ENCODE measurements at regions not wholly inside any gene's neighbourhood (a gene's known extent, or its start where the extent isn't known, plus 50 kb on each side); places are given as distances from the start of the nearest gene placed in this dataset.

DNA sequence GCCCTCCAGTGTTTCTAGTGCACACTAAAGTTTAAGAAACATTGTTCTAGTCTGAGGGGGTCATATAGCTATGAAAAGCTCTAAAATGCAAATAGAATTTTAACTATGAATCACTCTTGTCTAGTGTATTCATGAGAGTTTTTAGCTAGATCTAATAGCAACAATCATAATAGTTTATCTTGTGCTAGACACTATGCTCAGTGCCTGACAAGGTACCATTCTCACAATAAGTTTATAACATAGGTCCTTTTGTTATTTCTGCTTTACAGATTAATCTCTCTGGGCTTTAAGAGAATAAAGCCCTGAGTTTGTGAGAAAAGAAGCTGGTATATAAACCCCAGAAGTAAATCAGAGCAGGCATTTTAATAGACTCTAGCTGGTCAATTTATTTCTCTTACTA, 2120.7 kb downstream of the MAT2B start:
- Histone ChIP-seq H4K20me1 (ENCODE audit: insufficient read depth, low read length) (no peaks in the 10 kb centered on the region), H3K27ac (ENCODE audit: low read depth, low read length) (no peak overlapping the region), H3K79me2 (ENCODE audit: insufficient read depth, low read length) (no peaks in the 10 kb centered on the region), H3K4me3 (ENCODE audit: insufficient read depth, low read length) (no peak overlapping the region), H2AFZ (ENCODE audit: low read length) (no peak overlapping the region), H3K4me1 (ENCODE audit: insufficient read depth, low read length) (no peaks in the 10 kb centered on the region), H3K36me3 (ENCODE audit: insufficient read depth, low read length) (no peaks in the 10 kb centered on the region), H3K4me2 (ENCODE audit: insufficient read depth, low read length) (no peak overlapping the region), H3K9me3 (ENCODE audit: low read depth, low read length) (no peaks in the 10 kb centered on the region), H3K27me3 (ENCODE audit: insufficient read depth, low read length) (no peaks in the 10 kb centered on the region)
- DNase-seq (ENCODE audit: insufficient read length, low spot score, missing footprints) = no peak
- TF ChIP-seq, protein P1, sequence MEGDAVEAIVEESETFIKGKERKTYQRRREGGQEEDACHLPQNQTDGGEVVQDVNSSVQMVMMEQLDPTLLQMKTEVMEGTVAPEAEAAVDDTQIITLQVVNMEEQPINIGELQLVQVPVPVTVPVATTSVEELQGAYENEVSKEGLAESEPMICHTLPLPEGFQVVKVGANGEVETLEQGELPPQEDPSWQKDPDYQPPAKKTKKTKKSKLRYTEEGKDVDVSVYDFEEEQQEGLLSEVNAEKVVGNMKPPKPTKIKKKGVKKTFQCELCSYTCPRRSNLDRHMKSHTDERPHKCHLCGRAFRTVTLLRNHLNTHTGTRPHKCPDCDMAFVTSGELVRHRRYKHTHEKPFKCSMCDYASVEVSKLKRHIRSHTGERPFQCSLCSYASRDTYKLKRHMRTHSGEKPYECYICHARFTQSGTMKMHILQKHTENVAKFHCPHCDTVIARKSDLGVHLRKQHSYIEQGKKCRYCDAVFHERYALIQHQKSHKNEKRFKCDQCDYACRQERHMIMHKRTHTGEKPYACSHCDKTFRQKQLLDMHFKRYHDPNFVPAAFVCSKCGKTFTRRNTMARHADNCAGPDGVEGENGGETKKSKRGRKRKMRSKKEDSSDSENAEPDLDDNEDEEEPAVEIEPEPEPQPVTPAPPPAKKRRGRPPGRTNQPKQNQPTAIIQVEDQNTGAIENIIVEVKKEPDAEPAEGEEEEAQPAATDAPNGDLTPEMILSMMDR (IDR thresholded peaks at IDR 0.05; ENCODE audit: extremely low read depth, low read depth, low read length) = no peak

DNA sequence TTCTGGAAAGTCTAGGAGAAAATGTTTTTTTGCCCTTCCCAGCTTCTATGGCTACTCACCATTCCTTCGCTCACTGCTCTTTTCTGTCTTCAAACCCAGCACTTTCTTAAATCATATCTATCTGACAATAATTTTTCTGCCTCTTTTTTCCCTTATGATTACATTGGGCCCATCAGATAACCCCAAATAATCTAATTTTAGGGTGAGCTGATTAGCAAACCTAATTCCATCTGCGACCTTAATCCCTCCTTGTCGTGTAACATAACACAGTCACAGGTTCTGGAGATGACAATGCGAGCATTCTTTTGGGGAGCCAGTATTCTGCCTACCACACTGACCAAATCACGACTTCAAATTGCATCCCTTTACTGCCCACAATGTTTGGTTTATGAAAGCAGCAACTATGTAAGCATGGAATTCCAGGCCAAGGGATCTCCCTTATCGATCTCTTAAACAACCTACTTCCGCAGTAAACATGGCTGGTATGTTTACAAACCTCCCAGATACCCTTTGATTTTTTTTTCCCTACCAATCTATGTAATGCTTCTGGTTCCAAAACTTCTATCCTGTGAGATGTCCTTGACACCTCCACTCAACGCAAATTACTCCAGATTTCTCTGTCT, 2122.2 kb downstream of the MAT2B start:
- Histone ChIP-seq H3K27ac (ENCODE audit: low read depth, low read length) (no peak overlapping the region), H2AFZ (ENCODE audit: low read length) (no peak overlapping the region), H3K4me1 (ENCODE audit: insufficient read depth, low read length) (no peaks in the 10 kb centered on the region), H3K4me3 (ENCODE audit: insufficient read depth, low read length) (no peak overlapping the region), H3K9me3 (ENCODE audit: low read depth, low read length) (no peaks in the 10 kb centered on the region), H3K27me3 (ENCODE audit: insufficient read depth, low read length) (no peaks in the 10 kb centered on the region), H4K20me1 (ENCODE audit: insufficient read depth, low read length) (no peaks in the 10 kb centered on the region), H3K79me2 (ENCODE audit: insufficient read depth, low read length) (no peaks in the 10 kb centered on the region), H3K4me2 (ENCODE audit: insufficient read depth, low read length) (no peak overlapping the region), H3K36me3 (ENCODE audit: insufficient read depth, low read length) (no peaks in the 10 kb centered on the region)
- TF ChIP-seq, protein P1 (IDR thresholded peaks at IDR 0.05; ENCODE audit: extremely low read depth, low read depth, low read length) = no peak
- DNase-seq (ENCODE audit: insufficient read length, low spot score, missing footprints) = no peak

DNA sequence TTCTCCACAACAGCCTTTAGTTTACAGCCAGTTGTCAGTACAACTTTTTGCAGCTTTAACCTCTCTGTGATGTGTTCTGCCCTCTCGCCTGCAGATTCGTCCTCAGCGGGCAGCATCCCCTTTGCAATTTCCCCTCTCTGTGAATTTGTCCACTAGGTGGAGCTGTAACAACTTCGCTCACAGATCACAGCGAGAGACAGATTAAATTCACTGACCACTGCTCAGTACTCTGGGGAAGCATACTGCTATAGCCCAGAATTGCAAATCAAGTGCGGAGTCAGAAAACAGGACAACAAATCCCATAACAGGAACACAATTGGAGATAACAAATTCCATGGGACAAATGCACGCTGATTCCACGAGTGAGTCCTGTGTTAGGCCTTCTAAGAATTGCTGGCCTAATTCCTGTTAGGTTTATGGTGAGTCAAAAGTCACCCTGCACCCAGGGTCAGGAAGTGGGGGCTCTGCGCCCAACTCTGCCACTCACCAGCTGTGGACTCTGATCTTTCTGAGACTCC, 2124.9 kb downstream of the MAT2B start:
- H3K4me1 ChIP-seq (ENCODE audit: insufficient read depth, low read length) = no peaks in the 10 kb centered on the region
- no peak overlapping the region for H2AFZ ChIP-seq (ENCODE audit: low read length)
- H3K79me2 ChIP-seq (ENCODE audit: insufficient read depth, low read length) = no peaks in the 10 kb centered on the region
- no peaks in the 10 kb centered on the region for H3K9me3 ChIP-seq (ENCODE audit: low read depth, low read length)
- H3K4me3 ChIP-seq (ENCODE audit: insufficient read depth, low read length) = no peak overlapping the region
- no peak overlapping the region for H3K4me2 ChIP-seq (ENCODE audit: insufficient read depth, low read length)
- H4K20me1 ChIP-seq (ENCODE audit: insufficient read depth, low read length) = no peaks in the 10 kb centered on the region
- no peak overlapping the region for H3K27ac ChIP-seq (ENCODE audit: low read depth, low read length)
- no peaks in the 10 kb centered on the region for H3K27me3 ChIP-seq (ENCODE audit: insufficient read depth, low read length)
- TF ChIP-seq, protein P1 (IDR thresholded peaks at IDR 0.05; ENCODE audit: extremely low read depth, low read depth, low read length) = peak; percentile 61
- DNase-seq (ENCODE audit: insufficient read length, low spot score, missing footprints) = peak; percentile 60
- no peaks in the 10 kb centered on the region for H3K36me3 ChIP-seq (ENCODE audit: insufficient read depth, low read length)

DNA sequence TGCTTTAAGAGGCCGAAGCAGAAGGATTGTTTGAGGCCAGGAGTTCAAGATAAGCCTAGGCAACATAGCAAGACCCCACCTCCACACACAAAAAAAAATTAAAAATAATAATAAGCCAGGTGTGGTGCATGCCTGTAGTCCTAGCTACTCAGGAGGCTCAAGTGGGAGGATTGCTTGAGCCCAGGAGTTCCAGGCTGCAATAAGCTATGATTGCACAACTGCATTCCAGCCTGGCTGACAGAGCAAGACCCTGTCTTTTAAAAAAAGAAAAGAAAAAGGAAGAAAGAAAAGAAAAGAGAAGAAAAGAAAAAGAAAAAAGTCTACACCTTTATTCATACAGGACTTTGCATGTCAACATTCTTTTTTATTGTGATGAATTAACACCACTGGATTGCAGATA, 2125.8 kb downstream of the MAT2B start:
- H3K4me3 ChIP-seq (ENCODE audit: insufficient read depth, low read length) = no peak overlapping the region
- H3K27ac ChIP-seq (ENCODE audit: low read depth, low read length) = no peak overlapping the region
- H3K9me3 ChIP-seq (ENCODE audit: low read depth, low read length) = no peaks in the 10 kb centered on the region
- H3K79me2 ChIP-seq (ENCODE audit: insufficient read depth, low read length) = no peaks in the 10 kb centered on the region
- no peaks in the 10 kb centered on the region for H3K36me3 ChIP-seq (ENCODE audit: insufficient read depth, low read length)
- no peak overlapping the region for H2AFZ ChIP-seq (ENCODE audit: low read length)
- H4K20me1 ChIP-seq (ENCODE audit: insufficient read depth, low read length) = no peaks in the 10 kb centered on the region
- no peak for DNase-seq (ENCODE audit: insufficient read length, low spot score, missing footprints)
- TF ChIP-seq, protein P1 (IDR thresholded peaks at IDR 0.05; ENCODE audit: extremely low read depth, low read depth, low read length) = no peak
- H3K4me1 ChIP-seq (ENCODE audit: insufficient read depth, low read length) = no peaks in the 10 kb centered on the region
- no peak overlapping the region for H3K4me2 ChIP-seq (ENCODE audit: insufficient read depth, low read length)
- no peaks in the 10 kb centered on the region for H3K27me3 ChIP-seq (ENCODE audit: insufficient read depth, low read length)
